GM10266 (cell line): ENCODE measurements at regions not wholly inside any gene's neighbourhood (a gene's known extent, or its start where the extent isn't known, plus 50 kb on each side); places are given as distances from the start of the nearest gene placed in this dataset.

Experiments
- DNase-seq: peaks from one replicate; pipeline ENCODE4 v3.0.0; 2012; ENCODE audit errors: extremely low spot score
- CTCF ChIP-seq: IDR thresholded peaks from 2 replicates; pipeline ENCODE4 v1.5.1; 2012; ENCODE audit warnings: mild to moderate bottlenecking, low read depth; ENCODE audit not compliant: control insufficient read depth, insufficient read depth; ENCODE audit errors: missing control alignments

- no peak for DNase-seq
- no peak for TF ChIP-seq CTCF
These were observed 214.5 kb upstream of the IGF1 start for GRCh38 chr12:102694903-102695302.

GRCh38 chr12:102691773-102692555, 211.6 kb upstream of the IGF1 start:
- TF ChIP-seq CTCF = no peak
- no peak for DNase-seq

GRCh38 chr12:102690253-102690652, 209.9 kb upstream of the IGF1 start:
- no peak for DNase-seq
- TF ChIP-seq CTCF = no peak

GRCh38 chr12:102689701-102690100, 209.3 kb upstream of the IGF1 start:
- no peak for TF ChIP-seq CTCF
- DNase-seq = no peak

- no peak for DNase-seq
- no peak for TF ChIP-seq CTCF
These were observed 207.2 kb upstream of the IGF1 start for GRCh38 chr12:102687523-102687922.

GRCh38 chr12:102685841-102686240, 205.5 kb upstream of the IGF1 start:
- DNase-seq = no peak
- no peak for TF ChIP-seq CTCF

GRCh38 chr12:102685172-102685571, 204.8 kb upstream of the IGF1 start:
- DNase-seq = no peak
- TF ChIP-seq CTCF = no peak
